ENCODE measurements at regions not wholly inside any gene's neighbourhood (a gene's known extent, or its start where the extent isn't known, plus 50 kb on each side); places are given as distances from the start of the nearest gene placed in this dataset.

DNA sequence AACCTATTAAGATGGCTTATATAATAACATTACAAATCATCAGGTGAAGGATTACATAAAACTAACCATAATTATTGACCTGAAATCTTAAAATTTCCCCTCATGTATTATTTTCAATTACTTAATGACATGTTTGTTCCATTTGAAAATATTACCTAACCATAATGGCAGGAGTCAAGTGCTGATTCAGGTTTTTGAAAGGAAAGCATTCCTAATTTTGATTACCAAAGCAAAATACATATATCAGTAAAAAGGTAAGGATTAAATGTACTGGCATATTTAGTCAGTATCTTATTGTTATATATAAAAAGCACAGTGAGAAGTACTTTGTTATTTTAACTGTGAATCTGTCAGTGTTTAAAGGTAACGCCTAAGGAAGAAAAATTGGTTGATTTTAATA lies 960.0 kb upstream of the CNTN5 start:
- Histone ChIP-seq H3K27ac (no peak overlapping the region), H3K79me2 (ENCODE audit: low read depth) (no peaks in the 10 kb centered on the region), H3K27me3 (ENCODE audit: insufficient read depth, low read depth) (no peaks in the 10 kb centered on the region), H3K4me3 (no peak overlapping the region), H3K4me1 (replicated peaks; ENCODE audit: insufficient read depth) (no peaks in the 10 kb centered on the region), H3K4me2 (no peak overlapping the region), H3K9me2 (ENCODE audit: insufficient read depth) (no peaks in the 10 kb centered on the region), H3K9me3 (ENCODE audit: insufficient read depth, low read depth) (no peaks in the 10 kb centered on the region), H3F3A (ENCODE audit: insufficient read depth, low read depth) (no peaks in the 10 kb centered on the region), H2AFZ (no peak overlapping the region), H3K36me3 (ENCODE audit: low read depth) (no peaks in the 10 kb centered on the region), H4K20me1 (ENCODE audit: insufficient read depth) (no peaks in the 10 kb centered on the region)
- CTCF ChIA-PET, result no interaction called here
- BruUV-seq (replicated peaks), result no TSS peak
- no peak for DNase-seq
- POLR2A ChIA-PET (ENCODE audit: unreplicated experiment), result no interaction called here
- intact Hi-C loops (cut with micrococcal nuclease; ENCODE audit: unreplicated experiment), result no loop called here
- TF ChIP-seq, protein P1, sequence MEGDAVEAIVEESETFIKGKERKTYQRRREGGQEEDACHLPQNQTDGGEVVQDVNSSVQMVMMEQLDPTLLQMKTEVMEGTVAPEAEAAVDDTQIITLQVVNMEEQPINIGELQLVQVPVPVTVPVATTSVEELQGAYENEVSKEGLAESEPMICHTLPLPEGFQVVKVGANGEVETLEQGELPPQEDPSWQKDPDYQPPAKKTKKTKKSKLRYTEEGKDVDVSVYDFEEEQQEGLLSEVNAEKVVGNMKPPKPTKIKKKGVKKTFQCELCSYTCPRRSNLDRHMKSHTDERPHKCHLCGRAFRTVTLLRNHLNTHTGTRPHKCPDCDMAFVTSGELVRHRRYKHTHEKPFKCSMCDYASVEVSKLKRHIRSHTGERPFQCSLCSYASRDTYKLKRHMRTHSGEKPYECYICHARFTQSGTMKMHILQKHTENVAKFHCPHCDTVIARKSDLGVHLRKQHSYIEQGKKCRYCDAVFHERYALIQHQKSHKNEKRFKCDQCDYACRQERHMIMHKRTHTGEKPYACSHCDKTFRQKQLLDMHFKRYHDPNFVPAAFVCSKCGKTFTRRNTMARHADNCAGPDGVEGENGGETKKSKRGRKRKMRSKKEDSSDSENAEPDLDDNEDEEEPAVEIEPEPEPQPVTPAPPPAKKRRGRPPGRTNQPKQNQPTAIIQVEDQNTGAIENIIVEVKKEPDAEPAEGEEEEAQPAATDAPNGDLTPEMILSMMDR (conservative IDR thresholded peaks at IDR 0.05), result no peak

DNA sequence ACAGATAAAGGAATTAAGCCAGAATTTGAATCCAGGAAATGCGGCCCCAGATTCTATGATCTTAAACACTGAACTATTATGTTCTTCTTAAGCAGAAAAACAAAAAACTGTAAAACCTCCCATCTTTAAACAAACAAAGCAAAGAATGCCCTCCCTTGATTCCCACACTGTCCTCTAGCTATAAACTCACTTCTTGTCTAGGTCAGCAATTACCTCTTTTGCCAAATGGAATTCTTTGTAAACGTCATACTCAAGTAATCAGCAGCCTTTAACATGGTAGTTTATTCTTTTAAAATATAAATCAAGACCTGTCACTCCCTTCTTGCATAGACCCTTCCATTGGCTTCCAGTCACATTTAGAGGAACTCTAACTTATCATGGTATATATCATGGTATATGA lies 958.9 kb upstream of the CNTN5 start:
- TF ChIP-seq EZH2 (IDR thresholded peaks at IDR 0.05; ENCODE audit: low read depth), result no peak
- TF ChIP-seq, protein P1 (conservative IDR thresholded peaks at IDR 0.05), result no peak

DNA sequence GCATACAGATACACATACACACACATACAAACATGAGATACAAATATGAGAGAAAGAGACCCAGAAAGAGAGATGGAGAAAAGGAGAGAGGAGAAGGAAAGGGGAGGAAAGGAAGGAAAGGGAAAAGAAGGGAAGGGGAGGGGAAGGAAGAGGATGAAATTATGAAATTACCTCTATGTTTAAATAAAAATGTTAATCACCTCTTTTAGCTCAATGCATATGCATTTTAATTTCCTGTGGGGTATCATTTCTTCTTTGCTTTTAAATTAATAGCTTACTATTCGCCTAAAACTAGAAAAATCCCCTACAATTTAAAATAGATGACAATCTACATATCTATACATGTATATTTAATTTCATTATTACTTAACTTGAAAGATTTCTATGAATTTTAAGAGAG lies 958.0 kb upstream of the CNTN5 start:
- no peaks in the 10 kb centered on the region for H3F3A ChIP-seq (ENCODE audit: insufficient read depth, low read depth)
- no peak overlapping the region for H3K4me3 ChIP-seq
- BruUV-seq (replicated peaks), result no TSS peak
- no peak for DNase-seq
- no peaks in the 10 kb centered on the region for H3K9me3 ChIP-seq (ENCODE audit: insufficient read depth, low read depth)
- H3K27me3 ChIP-seq (ENCODE audit: insufficient read depth, low read depth), result no peaks in the 10 kb centered on the region
- TF ChIP-seq EZH2 (IDR thresholded peaks at IDR 0.05; ENCODE audit: low read depth), result no peak
- TF ChIP-seq, protein P1 (conservative IDR thresholded peaks at IDR 0.05), result no peak
- no peaks in the 10 kb centered on the region for H3K79me2 ChIP-seq (ENCODE audit: low read depth)
- no peaks in the 10 kb centered on the region for H3K4me1 ChIP-seq (replicated peaks; ENCODE audit: insufficient read depth)
- intact Hi-C loops (cut with micrococcal nuclease; ENCODE audit: unreplicated experiment), result no loop called here
- no peaks in the 10 kb centered on the region for H3K9me2 ChIP-seq (ENCODE audit: insufficient read depth)
- CTCF ChIA-PET, result no interaction called here
- no peaks in the 10 kb centered on the region for H4K20me1 ChIP-seq (ENCODE audit: insufficient read depth)
- no peaks in the 10 kb centered on the region for H3K36me3 ChIP-seq (ENCODE audit: low read depth)
- POLR2A ChIA-PET (ENCODE audit: unreplicated experiment), result no interaction called here
- H3K4me2 ChIP-seq, result no peak overlapping the region
- no peak overlapping the region for H3K27ac ChIP-seq
- no peak overlapping the region for H2AFZ ChIP-seq

More for the DNA sequence above, 958.9 kb upstream of the CNTN5 start:
- no TSS peak for BruUV-seq (replicated peaks)
- no peaks in the 10 kb centered on the region for H3K4me1 ChIP-seq (replicated peaks; ENCODE audit: insufficient read depth)
- H3K27ac ChIP-seq, result no peak overlapping the region
- POLR2A ChIA-PET (ENCODE audit: unreplicated experiment), result no interaction called here
- no peaks in the 10 kb centered on the region for H3K9me3 ChIP-seq (ENCODE audit: insufficient read depth, low read depth)
- H3K4me3 ChIP-seq, result no peak overlapping the region
- intact Hi-C loops (cut with micrococcal nuclease; ENCODE audit: unreplicated experiment), result no loop called here
- H2AFZ ChIP-seq, result no peak overlapping the region
- CTCF ChIA-PET, result no interaction called here
- H3K9me2 ChIP-seq (ENCODE audit: insufficient read depth), result no peaks in the 10 kb centered on the region
- no peaks in the 10 kb centered on the region for H3K27me3 ChIP-seq (ENCODE audit: insufficient read depth, low read depth)
- H3K4me2 ChIP-seq, result no peak overlapping the region
- H4K20me1 ChIP-seq (ENCODE audit: insufficient read depth), result no peaks in the 10 kb centered on the region
- H3F3A ChIP-seq (ENCODE audit: insufficient read depth, low read depth), result no peaks in the 10 kb centered on the region
- no peaks in the 10 kb centered on the region for H3K79me2 ChIP-seq (ENCODE audit: low read depth)
- no peak for DNase-seq
- H3K36me3 ChIP-seq (ENCODE audit: low read depth), result no peaks in the 10 kb centered on the region

All from PC-9 (cell line).